HG02623 (cell line): ENCODE measurements at regions not wholly inside any gene's neighbourhood (a gene's known extent, or its start where the extent isn't known, plus 50 kb on each side); places are given as distances from the start of the nearest gene placed in this dataset.
A peak's percentile ranks its signal among the peaks of the same experiment; 100 is the strongest.

Source experiments
- ATAC-seq: cut with Tn5 transposase; IDR thresholded peaks from one replicate; pipeline ENCODE4 v1.9.1; 2021; ENCODE audit warnings: moderate library complexity; ENCODE audit not compliant: unreplicated experiment

DNA sequence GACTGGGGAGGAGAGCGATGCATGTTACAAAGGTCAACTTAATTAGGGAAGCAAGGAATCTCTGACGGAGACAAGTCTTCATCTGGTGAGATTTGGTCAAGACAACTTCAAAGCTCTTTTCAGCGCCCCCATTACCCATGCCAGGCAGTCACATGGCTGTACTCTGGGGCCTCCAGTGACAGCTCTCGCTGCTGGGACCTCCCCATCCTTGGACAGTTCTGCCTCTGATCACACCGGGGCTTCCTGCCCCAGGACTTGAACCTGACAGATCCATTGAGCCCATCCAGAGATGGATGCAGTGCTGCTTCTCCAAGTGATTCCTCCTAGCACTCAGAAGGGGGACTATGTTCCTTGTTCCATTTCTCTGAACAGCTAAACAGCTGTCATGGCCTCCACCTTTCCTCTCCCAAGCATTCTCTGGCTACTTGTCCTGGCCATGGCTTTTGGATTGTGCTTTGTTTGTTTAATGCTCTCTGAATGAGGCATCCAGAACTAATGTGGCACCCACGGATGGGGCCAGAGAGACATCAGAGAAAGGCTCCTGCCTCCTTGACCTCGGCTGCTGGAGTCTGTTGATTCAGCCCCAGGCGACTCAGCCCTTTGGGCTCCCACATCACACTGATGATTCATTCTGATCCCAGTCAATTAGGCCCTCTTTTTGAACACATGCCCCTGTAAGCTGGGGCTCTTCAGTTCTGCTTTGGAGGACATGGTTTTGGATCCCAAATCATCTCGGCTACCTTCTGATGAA, 122.1 kb upstream of the ADAMTS16 start:
- no peak for ATAC-seq

DNA sequence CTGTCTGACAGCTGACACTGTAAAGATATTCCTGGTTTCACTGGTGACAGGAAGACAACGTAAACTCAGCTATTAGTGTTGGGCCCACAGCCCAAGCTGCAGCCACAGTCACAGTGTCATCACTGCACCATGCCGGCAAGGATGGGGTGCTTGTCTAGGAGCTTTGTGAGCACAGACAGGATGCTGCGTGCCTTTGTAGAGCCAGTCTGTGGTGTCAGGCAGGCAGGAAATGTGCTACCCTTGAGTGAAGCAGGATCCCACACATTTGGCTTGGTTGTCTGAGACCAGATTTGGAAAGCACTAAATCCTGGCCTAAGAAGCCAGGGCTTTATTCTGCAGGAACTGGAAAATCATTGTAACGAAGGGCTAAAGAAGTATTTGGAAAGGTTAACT, 121.6 kb upstream of the ADAMTS16 start:
- no peak for ATAC-seq

DNA sequence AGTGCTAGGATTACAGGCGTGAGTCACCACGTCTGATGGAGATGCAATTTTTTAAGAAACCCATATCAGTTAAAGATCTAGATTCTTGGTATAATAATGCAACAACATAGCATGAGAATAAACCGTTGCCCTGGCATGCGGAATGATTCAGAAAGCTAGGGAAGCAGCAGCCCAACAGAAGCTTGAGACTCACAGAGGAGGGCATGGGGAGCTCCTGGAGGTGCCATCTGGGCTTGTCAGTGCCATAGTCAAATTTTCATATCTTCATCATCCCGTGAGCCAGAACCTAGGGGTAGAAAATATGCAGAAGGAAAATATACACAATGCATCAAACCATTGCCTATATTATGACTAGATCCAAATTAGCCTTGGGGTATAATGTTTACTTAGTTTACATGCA, 118.7 kb upstream of the ADAMTS16 start:
- ATAC-seq: no peak

DNA sequence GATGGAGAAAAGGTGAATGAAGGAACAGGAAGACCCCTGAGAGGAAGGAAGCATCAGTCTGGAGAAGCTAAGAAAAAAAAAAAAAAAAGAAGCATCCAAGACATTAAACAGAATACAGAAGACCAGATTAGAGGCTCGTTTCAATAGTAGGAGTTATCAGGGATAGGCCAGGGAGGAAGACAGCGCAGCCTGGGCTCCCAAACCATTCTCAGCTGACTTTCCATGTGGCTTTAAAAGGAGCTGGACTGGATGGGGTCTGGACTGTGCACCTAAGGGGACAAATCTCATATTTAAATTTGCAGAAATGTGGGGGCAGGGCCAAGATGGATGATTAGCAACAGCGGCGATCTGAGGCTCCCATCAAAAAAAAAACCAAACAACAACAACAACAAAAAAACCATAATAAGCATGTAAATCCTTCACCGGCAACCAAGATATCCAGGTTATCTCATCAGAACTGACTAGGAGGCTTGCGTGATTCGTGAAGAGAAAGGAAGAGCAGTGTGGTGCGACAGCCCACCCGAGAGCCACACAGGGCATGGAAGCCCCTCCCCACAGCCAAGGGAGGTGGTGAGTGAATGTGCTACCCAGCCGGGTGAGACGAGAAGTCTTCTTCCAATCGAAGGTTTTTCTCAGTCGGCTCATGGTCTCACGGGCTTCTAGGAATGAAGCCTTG, 114.9 kb upstream of the ADAMTS16 start:
- no peak for ATAC-seq

DNA sequence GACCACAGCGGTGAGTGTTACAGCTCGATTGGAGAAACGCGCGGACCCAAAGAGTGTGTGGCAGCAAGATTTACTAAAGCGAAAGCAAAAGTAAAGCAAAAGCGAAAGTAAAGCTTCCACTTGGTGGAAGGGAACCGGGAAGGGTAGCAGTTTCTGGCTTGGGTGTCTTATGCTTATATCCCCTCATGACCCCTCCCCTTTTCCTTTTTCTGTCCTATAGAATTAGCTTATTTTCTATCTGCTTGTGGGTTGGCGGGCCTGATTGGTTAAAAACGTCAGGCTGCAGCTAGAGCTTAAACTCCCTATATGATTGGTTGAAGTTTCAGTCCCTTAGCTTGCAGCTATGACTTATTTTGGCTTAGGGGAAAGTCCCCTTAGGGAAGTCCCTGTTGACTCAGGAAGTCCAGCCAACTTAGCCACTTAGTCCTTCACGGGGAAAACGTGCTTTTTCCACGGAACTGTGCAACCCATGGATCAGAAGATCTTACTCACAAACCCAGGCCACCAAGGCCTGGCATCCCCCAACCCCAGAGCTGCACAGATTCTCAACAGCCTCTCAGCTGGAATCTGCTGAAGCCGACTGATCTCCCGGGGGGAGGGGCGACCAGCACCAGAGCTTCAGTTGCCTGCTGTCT, 114.2 kb upstream of the ADAMTS16 start:
- no peak for ATAC-seq

DNA sequence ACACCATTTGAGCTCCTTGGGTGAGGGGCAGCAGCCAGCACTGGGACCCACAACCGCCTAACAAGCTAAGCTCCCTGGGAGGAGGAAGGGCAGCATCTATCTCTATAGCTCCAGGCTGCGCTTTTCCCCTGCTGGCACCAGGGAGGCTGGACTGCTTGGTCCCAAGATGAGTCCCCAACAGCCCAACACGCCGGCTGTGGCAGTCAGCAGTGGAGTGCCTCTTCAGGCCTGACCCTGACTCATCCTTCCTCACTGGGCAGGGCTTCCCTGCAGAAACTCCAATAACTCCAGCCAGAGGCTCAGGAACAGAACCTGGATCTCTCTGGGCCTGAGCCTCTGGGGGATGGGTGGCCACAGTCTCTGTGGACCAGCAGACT, 113.7 kb upstream of the ADAMTS16 start:
- no peak for ATAC-seq

DNA sequence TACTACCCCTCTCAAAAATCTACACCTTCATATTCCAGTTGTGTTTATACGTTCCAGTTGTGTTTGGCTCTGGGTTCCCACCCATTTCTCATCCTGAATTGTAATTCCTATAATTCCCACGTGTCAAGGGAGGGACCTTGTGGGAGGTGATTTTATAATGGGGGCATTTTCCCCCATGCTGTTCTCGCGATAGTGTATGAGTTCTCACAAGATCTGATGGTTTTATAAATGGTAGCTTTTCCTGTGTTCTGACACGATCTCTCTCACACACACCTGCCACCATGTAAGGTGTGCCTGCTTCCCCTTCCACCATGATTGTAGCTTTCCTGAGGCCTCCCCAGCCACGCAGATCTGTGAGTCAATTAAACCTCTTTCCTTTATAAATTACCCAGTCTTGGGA, 108.5 kb upstream of the ADAMTS16 start:
- ATAC-seq: no peak

DNA sequence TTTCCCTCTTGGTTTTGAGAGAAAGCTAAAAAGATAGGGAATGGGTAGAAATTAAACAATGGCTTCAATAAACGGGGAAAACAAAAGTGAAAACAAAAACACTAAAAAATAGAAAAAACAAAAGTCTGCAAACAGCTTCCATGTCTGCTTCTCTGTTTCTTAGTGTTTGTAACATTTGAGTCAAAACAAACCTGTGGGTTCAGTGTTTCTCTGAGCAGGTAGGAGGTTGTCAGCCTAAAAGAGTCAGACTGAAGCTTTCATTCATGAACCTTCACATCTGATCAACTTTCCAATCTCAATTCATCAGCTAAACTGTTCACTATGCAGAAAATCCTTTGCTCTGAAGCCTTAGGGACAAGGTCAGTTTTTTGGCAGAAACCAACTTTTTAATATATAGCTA, 102.5 kb upstream of the ADAMTS16 start:
- no peak for ATAC-seq

DNA sequence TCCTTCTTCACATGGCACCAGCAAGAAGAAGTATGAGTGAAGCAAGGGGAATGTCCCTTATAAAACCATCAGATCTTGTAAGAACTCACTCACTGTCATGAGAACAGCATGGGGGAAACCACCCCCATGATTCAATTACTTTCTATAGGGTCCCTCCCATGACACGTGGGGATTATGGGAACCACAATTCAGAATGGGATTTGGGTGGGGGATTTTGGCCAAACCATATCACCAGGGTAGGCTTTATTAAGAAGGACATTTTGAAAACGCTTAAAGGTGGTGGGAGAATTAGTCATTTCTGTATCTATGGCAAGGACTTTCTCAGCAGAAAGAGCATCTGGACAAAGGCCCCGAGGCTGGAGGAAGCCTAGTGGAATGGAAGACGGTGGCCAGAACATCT, 100.2 kb upstream of the ADAMTS16 start:
- ATAC-seq: peak; percentile 39

DNA sequence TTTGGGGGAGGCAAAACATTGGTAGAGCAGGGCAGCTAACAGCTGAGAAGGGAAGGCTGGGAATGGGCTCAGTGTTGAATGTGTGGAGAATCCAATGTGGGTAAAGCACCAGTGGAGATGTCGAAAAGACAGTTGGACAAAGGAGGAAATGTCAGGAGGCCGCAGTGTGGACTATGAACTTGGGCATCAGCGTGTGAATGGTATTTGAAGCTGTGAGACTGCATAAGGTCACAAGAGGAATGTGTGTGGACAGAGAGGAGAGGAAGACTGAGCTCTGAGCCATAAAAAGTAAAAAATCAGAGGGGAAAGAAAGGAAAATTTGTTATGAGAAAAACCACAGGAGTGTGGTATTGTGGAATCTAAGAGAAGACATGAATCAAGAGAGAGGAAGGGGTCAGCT, 99.4 kb upstream of the ADAMTS16 start:
- ATAC-seq: no peak

DNA sequence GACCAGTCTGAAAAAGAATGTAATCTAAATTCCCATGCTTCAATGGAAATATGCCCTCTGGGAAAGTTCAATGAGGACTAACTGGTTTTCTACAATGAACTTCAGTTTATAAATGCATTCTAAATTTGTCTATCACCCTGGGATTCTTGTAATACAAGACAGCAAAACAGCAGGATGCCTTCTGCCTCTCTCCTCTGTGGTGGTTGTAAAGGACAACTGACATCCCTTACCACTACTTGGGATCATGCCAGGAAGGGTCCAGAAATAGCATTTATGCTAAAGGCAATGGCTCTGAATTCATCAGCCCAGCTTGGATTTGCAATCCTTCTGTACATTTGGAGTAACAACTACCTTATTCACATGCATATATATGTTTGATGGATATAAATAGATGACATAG, 97.3 kb upstream of the ADAMTS16 start:
- ATAC-seq: no peak

DNA sequence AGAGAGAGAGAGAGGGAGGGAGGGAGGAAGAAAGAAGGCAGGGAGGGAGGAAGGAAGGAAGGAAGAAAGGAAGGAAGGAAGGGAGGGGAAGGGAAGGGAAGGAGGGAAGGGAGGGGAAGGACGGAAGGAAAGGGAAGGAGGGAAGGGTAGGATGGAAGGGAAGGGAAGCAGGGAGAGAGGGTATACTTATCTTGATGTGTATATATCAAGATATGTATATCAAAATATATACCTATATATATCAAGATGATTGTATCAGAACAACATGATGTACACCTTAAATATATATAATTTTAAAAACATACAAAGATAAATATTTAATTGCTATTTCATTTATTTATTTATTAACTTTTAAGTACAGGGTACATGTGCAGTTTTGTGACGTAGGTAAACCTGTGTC, 96.8 kb upstream of the ADAMTS16 start:
- no peak for ATAC-seq

DNA sequence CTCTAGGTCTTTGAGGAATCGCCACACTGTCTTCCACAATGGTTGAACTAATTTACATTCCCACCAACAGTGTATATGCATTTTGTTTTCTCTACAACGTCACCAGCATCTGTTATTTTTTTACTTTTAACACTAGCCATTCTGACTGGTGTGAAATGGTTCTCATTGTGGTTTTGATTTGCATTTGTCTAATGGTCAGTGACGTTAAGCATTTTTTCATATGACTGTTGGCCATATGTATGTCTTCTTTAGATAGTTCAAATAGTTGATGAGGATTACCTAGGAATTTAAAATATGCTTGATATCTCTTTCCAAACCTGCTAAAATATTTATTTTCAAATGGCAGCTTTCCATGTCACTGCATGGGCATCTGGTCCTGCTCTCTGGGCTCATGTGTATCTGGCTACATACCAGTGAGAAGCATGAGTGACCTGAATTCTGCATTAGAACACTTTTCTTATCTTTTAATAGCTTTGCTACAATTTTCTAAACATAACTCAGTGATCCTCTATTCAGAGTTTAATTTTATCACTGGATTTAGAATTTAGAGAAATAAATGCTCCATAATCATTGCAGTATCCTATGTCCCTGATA, 95.8 kb upstream of the ADAMTS16 start:
- ATAC-seq: no peak

DNA sequence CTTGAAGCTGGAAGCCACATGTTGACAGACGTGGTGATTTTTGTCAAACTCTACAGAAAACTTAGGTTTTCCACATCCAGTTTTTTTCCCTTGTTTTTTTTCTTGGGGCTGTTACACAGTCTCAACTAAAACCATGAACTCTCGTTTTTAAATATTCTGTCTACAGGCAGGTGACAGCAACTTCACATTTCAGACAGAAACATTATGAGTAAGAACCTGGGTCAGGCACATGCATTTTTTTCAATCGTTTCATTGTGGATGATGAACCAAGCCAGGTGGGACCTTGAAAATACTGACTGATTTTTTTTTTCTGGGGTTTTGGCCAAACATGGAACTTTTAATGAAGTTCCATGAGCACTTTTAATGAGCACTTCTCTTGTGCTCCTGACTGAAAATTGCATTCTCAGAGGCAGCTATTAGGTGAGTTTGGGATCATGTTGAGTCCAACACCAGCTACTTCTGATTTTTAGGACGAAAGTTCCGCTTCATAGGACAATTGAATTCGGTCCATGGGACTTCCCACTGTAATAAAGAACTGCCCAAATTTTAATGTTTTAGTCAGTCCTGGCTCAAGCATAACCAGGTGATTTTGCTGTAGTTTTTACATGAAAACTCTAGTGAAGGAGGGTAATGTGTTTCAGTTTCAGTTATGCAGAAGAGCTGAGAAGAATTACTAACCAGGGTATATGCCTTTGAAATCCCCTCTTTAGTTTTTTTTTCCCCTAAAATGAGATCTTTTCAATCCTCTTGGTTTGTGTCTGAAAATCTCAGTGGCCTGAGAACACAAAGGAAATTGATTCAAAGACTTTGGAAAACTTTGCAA, 93.2 kb upstream of the ADAMTS16 start:
- peak; percentile 92 for ATAC-seq

DNA sequence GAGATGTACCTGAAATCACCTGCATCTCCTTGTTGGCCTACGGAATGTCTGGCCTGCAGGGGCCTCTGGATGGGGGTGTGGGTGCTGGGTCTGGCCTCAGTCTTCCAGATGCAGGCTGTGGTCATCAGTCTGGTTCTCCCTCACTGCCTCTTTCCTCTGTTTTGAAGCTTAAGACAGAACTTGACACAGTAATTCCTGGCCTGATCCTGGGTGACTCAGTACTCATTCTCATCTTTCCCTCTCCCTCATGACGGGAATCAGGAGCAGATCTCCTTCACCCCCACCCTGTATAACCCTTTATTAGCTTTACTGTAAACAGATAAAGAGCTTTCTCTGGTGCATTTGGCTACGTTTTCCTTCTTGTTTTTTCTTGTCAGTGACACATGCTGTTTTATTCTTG, 89.3 kb upstream of the ADAMTS16 start:
- ATAC-seq: no peak

DNA sequence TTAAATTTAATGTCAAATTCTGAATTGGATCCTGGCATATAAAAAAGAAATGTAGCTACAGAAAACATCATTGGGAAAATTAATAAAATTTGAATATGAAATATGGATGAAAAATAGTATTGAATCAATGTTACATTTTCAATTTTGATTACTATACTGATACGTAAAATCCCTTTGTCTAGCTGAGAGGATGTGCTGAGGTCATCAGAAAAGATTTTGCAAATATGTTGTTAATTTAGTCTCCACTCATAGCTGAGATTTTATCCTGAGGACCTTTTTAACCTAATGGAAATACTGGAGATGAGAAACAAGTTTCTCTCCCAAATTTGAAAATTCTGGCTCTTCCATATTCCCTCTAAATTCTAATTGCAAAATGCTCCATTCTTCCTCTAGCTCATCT, 84.4 kb upstream of the ADAMTS16 start:
- no peak for ATAC-seq

DNA sequence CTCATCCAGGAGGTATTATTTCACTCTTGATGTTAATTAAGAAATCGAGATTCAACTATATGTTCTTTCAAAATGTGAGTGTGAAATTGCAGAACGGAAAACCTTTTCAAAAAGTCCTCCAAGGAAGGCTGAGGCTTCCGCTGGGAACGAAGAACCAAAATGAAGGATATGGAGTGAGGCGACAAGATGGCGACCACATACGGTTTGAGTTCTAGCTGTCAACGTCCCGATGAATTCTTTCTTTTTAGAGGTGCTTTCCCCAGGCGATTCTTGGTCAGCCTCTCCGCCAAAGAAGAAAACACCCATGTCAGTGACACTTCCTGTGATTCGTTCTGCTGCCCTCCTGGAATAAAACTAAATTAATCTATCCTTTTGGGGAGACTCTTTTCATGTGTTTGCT, 78.3 kb upstream of the ADAMTS16 start:
- no peak for ATAC-seq

DNA sequence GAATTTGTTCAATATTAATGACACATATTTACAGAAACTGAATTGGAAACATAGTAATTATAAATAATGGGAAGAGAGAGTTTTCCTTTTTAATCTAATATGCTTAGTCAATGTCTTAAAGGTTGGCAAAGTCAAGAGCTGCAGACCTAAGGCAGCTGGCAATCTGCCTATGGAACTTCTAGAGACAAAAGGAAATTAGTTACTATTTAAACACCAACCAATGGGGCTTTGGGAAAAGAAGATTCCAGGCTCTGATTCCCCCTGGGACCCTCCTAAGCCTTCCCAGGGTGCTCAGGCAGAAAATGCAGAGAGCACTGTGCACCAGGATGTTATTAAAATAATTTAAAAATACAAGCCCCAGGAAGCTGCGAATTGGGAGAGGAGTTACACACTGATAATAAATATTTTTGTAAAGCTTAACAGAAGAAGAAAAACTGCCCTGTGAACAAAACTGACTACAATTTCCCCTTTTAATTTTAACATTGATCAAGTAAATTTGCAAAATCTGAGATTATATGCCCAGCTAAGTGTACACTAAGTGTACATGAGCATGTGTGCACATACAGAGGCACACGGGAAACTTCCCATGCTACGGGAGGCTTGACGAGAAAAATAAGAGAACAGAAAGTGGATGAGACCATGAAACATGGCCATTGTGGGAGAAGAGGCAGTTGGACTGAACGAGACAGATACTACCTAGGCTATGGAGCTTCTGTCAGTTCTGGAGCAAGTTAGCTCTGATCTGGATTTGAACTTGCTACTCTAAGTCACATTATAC, 77.4 kb upstream of the ADAMTS16 start:
- no peak for ATAC-seq

DNA sequence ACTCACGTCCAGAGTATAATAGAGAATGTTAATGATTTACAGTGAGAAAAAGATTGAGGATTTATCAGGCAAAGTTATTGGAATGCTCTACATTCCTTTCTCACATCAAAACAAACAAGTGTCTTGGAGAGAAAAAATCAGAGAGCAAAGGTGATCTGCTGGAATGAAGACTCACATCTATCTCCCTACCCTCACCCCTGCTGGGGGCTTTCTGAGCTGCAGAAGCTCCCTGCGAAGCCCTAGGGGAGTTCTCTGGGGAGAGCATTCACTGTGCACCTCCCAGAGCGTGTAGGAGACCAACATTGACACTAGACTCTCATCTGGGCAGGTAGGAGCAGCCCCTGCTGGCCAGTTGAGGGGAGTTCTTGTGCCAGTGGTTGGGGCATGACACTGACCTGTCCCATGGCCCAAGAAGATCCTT, 76.6 kb upstream of the ADAMTS16 start:
- ATAC-seq: peak; percentile 41

DNA sequence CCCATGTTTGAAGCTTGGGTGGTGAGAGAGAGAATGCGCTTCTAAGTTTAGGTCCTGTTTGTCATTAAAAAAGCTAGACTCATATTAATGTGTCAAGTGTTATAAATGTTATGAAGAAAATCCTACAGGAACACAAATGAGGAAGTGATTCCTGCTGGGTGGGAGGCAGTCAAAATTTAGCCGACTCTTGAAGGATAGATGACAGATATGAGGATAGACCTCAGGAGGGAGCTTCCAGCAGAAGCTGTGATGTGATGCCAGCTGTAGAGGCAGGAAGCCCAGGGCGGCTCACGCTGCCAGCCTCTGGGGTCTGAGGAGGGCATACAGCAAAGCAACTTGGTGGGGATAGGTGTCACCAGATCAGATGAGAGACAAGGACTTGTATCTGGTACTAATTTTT, 74.7 kb upstream of the ADAMTS16 start:
- ATAC-seq: no peak
